NOMO-1 (cell line): ENCODE measurements at regions not wholly inside any gene's neighbourhood (a gene's known extent, or its start where the extent isn't known, plus 50 kb on each side); places are given as distances from the start of the nearest gene placed in this dataset.

Experiments used
- DNase-seq, 2 experiments: peaks; one replicate each; lab custom pipeline; 2025; ENCODE audit not compliant: unreplicated experiment in 2 of 2; lab: John Stamatoyannopoulos, UW

DNA sequence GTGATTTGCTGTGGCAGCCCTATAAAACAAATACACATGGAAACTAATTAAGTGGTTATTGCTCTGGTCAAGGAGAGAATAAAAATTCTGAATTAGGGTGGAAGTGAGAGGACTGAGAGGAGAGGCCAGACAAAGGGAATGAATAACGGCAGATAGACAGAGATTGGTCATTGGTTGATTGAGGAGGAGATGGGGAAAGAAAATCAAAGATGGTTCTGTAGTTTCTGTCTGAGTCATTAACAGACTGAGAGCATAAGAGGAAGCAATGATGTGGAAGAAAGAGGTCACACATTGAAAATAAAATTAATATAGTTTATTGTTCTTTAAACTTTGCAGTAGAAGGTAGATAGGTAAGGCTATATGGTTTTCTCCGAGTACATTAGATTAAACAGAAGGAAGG is 469.8 kb downstream of the ACTL7B start:
- DNase-seq = peak in 1 of 2 experiments; percentile 43

DNA sequence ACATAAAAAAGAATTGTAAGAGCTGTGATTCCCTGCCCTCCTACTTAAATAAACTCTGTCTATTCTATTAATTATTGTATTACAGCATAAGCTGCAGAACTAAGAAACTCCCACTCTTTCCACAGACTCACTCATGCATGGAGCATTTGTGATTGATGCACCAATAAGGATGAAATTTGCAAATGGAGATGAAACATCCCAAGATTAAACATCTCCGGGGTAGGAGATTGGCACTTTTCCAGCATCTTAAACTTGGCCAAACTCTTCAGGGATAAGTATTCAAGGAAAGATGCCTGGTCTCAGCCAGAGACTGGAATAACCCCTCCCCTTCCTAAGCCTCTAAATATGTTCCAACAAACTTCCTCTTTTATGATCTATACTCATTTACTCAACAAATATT is 472.0 kb downstream of the ACTL7B start:
- DNase-seq = peak in 1 of 2 experiments; percentile 42

DNA sequence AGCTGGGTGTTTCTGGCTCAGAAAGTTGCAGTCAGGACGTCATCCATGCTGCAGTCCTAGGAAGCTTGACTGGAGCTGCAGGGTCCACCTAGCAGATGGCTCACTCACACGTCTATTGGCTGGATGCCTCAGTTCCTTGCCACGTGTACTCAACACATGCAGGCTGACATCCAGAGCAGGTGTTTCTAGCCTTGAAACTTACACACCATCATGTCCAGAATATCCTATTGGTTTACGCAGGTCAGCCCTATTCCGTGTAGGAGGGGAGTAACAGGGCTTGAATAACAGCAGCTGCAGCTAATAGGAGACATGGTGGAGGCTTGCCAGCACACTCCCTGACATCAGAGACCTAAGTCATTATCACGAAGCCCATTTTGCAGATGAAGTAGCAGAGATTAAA is 473.5 kb downstream of the ACTL7B start:
- no peak for DNase-seq

DNA sequence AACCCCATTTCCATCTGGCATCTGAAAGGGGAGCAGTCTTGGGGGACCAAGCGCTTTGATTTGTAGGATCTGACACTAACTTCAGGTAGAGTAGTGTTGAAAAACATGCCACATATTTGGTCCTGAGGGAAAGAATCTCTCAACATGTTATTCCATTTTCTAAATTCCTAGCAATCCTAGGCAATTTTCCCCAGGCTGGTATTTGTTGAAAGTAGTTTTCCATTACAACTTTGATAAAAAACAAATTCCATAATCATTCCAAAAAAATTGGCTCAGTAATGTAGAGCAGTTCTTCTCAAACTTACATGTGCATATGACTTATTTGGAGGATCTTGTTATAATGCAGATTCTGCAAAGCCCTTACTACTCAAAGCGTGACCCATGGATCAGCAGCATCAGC is 477.9 kb downstream of the ACTL7B start:
- no peak for DNase-seq

DNA sequence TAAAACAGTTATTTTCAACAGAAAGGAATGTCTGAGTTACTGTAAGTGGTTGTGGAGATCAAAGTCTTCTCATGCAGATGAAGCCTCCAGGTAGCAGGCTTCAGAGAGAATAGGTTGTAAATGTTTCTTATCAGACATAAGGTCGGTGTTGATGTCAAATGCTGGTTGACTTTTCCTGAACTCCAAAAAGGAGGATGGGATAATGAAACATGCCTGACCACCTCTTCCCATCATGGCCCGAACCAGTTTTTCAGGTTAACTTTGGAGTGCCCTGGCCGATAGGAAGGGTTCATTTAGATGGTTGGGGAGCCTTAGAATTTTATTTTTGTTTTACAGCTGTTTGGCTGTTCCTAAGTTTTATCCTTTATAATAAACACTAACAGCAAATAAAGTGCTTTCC is 478.4 kb downstream of the ACTL7B start:
- no peak for DNase-seq

DNA sequence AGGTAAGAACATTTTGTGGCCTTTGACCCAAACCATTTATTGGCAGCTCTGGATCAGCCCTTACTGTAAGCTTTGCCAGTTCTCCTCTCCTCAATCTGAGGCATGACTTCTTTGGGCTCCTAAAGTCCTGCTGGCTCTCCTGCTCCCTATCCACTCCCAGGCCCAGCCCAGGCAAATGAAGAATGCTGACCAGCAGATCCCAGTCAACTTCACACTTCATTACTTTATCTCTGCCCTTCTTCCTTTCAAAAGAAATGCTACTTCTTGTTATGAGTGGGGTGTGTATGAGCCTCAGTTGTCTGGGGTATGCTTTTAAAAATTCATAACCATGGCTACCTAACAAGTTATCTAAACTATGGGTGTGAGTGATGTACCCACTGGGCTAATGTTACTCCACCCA is 479.6 kb downstream of the ACTL7B start:
- DNase-seq = no peak

DNA sequence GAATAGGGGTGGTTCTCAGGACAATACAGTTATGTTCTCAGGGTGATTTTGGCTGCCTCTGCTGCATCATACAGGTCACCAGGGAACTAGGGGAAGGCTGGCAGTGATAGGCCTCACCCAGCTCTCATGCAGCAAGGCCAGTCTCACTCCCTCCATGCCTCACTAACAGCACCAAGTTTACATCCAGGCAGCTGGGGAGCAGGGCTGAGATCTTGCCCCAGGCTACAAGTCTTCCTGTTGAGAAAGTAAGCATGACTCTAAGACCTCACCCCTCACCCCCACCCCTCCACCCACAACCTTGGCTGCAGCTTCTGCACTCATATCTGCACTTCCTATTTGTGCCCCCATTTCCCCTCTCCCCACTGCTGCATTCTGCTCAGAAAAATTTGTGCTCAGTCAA is 481.2 kb downstream of the ACTL7B start:
- DNase-seq = no peak

DNA sequence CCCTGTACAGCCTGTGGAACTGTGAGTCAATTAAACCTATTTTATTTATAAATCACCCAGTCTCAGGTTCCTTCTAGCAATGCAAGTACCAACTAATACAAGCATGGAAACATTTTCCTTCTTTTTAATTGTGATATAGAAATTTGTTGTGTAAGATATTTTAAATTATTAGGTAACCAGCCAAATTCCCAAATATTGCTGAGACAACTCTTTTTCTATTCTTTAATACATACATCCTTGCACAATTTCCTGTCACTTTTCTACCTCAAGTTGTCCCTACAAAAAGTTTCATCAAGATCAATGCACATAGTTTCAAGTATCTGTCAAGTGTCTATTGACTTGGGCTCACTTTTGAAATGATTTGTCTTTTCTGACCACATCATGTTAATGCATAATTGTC is 488.6 kb downstream of the ACTL7B start:
- DNase-seq = no peak

DNA sequence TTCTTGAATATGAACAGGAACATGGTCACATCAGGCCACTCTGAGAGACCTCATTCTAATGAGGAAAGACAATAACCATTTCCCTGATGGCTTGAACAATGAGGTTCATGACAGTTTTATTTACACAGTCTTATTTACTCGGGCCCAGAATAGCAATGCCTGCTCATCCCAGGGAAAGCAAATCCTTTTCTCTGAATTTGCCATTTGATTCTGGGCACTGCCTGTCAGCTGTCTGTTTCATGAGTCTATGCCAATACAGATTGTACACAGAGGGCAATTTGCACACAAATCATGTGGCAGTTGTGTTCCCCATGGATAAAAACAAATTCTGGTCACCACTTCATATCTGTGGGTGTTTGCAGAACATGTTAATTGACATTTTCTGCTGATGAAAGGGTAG is 492.5 kb downstream of the ACTL7B start:
- DNase-seq = no peak

DNA sequence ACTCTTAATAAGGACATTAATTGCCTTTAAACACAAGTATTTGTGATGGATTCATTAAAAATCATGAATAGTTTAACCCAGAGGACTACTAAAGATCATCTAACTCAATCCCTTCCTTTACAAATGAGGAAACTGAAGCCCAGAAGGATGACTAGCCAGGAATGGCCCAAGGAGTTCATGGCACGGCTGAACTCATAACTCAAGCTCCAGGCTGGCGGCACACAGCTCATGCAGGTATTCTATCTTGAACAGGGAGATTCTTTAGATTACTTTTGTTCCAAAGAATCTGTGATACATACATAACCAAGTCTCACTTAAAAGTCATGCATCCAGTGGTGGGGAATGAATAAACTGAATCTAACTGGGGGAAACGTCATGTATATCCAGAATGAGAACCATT is 495.5 kb downstream of the ACTL7B start:
- DNase-seq = no peak

DNA sequence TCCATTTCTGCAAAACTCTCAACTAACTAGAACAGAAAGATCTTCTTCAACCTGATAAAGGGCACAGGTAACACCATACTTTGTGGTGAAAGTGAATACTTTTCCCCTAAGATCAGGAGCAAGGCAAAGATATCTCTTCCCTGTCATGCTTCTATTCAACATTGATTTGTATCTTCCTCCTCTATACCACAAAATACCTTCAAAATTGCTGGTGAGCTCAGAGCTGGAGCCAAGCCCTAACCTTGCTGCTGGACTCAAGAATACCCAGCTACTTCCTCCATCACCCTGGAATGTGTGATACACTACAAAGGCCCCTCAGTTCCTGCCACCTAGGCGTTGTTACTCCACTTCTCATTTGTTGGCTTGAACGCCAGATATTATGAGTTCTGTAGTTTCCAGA is 499.0 kb downstream of the ACTL7B start:
- no peak for DNase-seq

DNA sequence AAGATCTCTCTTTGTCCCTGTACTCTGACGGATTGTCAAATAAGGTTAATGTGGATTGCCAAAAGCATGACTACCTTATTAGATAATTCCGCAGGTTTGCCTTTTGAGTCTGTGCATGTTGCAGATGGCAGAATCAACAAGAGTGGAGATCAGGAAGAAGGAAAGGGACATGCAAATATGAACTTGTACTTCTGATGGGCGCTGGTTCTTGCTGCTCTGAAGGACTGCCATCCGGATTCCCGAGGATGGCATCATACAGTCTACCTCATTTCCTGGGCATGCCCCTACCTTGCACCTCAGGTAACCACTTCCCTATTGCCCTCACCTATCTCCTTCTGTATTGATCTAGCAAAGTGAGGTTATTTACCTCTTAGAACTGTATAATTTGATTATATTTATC is 504.2 kb downstream of the ACTL7B start:
- no peak for DNase-seq

DNA sequence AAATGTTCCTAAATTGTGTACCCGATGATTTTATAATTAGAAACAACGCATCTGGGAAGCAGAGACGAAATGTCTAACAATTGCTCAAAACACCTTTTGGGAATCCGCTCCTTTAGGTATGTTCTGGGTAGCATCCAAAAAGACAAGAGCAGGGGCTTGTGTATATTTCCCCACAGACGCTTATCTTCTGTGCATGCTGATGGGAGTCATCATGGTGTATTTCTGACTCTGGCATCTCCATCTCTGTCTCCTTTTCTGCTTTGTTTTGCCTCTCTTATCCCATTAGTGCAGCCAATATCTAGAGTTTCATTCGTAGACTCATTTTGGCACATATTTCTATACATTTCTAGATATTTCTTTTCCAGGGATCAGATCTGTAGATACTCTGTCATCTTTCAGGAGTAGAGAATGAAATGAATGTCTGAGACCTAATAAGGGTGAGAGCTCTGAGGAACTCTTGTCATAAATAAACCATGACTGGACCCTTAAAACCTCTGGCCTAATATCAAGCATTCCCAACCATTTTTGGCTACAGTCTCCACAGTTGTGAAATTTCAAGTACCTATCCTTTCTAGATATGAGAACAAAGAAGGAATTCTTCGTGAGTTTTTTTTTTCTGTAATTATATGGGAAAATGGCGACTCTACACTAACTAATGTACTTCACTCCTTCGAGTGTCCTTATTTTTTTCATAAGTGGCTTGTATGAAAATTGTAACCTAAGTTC is 508.2 kb downstream of the ACTL7B start:
- no peak for DNase-seq

DNA sequence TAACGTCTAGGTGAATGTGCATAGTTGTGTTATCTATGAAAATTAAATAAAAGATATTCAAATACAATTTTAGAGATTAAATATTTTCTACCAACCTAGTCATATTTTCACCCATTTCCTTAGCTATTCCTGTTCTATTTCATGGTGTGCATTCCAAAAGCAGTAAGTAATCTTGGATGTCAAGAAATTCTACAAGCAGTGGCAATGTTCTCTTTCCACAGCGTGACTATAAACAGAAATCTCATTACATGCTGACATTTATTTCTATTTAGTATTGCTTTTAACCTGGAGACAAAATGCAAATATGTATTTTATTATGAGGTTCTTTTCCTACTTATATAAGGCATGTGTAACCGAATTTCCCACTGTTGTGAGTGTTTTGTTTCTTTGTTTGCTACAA is 510.0 kb downstream of the ACTL7B start:
- no peak for DNase-seq

DNA sequence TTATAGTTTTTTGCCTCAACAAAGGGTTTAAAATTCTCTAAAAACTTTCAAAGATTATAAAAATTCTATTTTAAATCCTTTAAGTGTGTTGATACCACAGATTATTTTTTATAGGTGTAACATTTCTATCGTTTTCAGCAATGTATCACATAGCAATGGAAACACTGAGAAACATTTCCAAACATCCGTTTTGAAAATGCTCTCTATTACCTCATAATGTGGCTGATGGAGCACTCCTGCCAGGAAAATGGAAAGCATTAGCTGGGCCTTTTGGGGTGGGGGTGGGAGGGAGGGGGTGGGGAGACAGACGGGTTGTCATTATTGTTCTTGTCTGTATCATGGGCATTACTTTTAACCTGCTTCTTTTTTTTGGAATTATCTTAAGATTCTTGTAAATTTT is 516.5 kb downstream of the ACTL7B start:
- DNase-seq = no peak

DNA sequence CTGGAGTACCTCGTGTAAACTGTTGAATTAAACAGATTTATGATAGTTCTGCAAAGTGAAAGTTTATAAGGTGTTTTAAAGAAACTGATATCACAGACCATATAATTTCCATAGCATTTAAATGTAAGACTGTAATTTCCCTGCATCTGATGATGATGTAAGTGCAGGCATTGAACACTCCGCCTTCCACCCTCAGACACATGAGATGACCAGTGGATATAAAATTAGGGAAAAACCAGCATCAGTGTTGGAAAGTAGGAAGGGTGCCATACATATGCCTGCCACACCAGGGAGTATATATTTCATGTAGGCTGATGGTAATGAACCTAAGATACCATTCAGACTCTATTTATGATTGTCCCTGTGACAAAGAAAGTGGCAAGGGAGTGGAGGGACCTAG is 519.2 kb downstream of the ACTL7B start:
- DNase-seq = no peak

DNA sequence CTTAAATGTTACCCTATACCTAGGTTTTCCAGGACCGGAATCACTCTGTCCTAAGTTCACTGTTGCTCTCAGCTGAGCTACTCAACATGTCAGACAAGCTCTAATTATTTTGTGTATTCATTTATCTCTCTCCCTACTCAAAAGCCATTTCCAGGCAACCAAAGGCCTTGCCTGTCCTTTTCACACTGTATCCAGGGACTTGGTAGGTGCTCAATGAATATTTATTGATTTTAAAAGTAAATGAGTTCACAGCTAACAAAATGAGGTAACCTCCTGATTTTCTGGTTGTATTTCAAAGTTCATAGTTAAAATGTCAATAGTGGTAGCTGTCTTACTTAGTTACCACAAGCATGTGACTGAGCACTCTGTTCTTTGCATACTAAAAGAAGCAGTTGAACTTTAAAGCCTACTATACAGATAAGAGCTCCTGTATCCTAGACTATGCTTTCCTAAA is 522.2 kb downstream of the ACTL7B start:
- DNase-seq = no peak

DNA sequence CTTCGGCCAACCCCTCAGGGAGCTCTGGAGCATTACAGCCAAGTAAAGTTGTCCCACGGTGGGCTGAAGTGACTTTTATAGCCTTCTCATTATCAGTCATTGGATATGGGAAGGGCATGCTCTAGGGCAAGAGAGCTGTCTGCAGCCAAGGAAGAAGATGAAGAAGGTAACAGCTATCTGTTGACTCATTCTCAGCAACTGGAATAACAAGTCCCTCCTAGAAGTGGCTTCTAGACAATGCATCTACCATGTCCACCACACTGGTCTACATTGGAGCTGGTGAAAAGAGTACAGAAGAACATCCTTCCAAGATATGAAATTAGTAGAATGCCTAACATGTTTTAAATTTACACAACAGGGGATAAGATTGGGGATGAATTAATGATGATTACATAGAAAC is 524.2 kb downstream of the ACTL7B start:
- DNase-seq = no peak

DNA sequence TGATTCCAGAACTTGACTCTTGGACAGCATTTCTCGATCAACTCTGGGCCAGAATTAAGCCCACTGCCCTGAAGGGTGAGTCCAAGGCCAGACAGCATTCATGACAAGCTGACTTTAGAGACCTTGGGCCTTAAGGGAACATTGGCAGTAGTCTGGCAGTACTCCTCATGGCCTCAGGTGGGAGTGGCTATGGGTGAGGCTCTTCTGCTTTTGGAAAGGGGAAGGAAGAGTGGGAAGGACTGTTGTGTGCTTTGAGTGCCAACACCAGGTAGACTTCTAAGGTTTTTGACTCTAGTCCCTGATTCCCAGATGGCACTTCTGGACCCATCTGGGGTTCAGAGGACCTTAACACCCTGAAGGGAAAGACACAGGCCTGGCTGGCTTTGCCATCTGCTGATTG is 530.4 kb downstream of the ACTL7B start:
- peak; percentile 10 to 27 for DNase-seq

DNA sequence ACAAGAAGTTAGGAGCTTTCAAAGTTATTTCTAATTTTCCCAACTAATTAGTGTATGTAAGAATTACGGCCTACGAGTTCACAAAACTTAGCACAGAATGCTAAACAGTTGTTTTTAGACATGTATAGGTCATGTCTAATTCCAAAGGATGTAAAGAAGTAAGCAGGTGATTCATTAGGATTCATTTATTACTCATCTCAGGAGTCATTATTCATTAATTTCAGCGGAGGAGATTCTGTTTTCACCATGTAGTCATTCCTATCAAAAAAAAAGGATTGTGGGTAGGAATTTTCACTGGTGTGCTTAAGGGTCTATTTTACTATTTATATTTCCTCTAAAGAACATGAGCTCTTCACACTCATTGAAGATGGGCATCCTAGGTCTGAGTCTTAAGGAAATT is 532.2 kb downstream of the ACTL7B start:
- no peak for DNase-seq

DNA sequence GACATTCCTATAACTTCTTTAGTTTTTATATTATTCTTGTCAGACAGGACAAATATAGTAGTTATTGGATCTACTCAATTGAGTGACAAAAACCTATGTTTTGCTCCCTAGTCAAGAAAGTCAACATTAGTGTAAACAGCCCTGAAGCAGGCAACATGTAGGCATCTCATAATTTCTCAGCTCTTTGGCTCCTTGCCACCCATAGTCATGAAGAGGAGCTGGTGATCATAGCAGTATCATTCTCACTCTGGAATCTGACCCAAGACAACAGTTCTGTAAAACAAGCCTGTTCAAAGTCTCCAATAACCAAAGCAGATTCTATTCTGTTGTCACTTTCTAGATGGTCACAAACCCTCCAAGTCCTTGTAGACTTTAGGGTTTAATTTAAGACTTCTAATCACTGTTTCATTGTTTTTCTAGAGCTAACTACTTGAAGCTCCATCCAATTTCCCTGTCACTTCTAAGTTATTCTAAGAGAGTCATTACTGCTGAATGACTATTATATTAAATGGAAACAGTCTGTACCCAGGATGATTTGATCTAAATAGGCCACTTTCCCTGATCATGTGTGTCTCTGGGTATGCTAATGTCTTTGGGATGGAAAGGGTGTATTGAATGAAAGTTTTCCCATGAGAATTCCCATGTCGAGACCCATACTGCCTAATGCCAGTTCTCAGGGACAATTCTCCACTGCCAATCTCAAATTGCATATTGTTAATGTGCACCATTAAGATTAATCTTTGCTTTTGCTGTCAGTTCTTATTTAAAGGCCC is 533.3 kb downstream of the ACTL7B start:
- DNase-seq = no peak

DNA sequence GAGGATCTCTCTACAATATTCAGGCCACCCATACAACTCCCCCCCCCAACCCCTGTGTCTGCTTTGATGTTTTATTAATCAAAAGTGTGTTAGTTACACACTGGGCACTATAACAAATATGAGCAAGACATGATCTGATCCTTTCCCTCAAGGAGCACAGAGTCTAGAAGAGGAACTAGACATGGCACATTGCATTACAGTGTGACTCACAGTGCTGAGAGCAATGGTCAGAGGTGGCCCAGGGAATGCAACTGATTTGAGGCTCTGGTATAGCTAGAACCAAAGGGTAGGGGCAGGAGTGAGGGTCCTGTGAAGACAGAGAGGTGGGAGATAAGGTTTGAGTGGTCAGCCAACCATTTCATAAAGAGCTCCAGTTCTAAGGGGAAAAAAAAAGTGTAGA is 539.2 kb downstream of the ACTL7B start:
- peak in 1 of 2 experiments; percentile 46 for DNase-seq
